ENCODE measurements at regions not wholly inside any gene's neighbourhood (a gene's known extent, or its start where the extent isn't known, plus 50 kb on each side); places are given as distances from the start of the nearest gene placed in this dataset.
"Not testable (repeated sequence)": the region's sequence is repeated elsewhere in the genome, so short reads cannot be mapped to it uniquely, and the experiment has no call there.

DNA sequence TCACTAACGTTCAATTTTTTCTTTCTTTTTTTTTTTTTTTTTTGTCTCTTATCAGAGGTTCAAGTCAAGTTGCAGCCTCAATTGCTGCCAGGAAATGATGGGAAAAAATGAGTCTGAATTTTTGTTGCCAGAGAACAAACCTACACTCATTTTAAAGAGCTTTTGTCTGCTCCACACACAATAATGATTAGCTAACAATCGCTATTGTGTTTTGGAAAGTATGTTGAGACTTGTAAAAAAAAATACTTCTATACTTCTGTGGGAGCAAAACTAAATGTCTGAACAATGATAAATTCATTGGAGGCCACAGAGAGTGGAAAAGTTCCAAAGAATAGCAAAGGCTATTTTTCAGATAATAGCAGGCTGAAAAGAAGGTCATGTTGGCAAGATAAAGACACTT lies 176.3 kb upstream of the LMCD1 start:
- Histone ChIP-seq H3K9me2 (replicated peaks; ENCODE audit: control insufficient read depth, low read length) (no peaks in the 10 kb centered on the region), H3K4me3 (ENCODE audit: low read length) (no peak overlapping the region), H3K27ac (ENCODE audit: low read depth, low read length) (no peak overlapping the region), H4K20me1 (ENCODE audit: control insufficient read depth, insufficient read depth, low read depth, low read length) (no peaks in the 10 kb centered on the region), H3K9me3 (ENCODE audit: control insufficient read depth, insufficient read depth, low read length) (no peaks in the 10 kb centered on the region), H3K27me3 (ENCODE audit: control insufficient read depth, low read length) (no peaks in the 10 kb centered on the region; the same call in 1 of the 2 replicates), H3K36me3 (ENCODE audit: control insufficient read depth, low read length) (no peaks in the 10 kb centered on the region), H3F3A (ENCODE audit: control insufficient read depth, insufficient read depth) (no peaks in the 10 kb centered on the region), H3K79me2 (ENCODE audit: control insufficient read depth, low read length) (no peaks in the 10 kb centered on the region), H3K4me2 (ENCODE audit: low read length) (no peak overlapping the region), H3K4me1 (ENCODE audit: control insufficient read depth, low read length) (no peaks in the 10 kb centered on the region)
- TF ChIP-seq EZH2phosphoT487 (IDR thresholded peaks at IDR 0.05; ENCODE audit: borderline replicate concordance, low read length) (no peak), CTCF (IDR thresholded peaks at IDR 0.05; ENCODE audit: low read depth, low read length, poor library complexity, severe bottlenecking) (no peak)

GRCh38 chr3:8325833-8326232 lies 175.8 kb upstream of the LMCD1 start:
- not testable (repeated sequence) for H3K79me2 ChIP-seq (ENCODE audit: control insufficient read depth, low read length); H3K9me2 ChIP-seq (replicated peaks; ENCODE audit: control insufficient read depth, low read length)

DNA sequence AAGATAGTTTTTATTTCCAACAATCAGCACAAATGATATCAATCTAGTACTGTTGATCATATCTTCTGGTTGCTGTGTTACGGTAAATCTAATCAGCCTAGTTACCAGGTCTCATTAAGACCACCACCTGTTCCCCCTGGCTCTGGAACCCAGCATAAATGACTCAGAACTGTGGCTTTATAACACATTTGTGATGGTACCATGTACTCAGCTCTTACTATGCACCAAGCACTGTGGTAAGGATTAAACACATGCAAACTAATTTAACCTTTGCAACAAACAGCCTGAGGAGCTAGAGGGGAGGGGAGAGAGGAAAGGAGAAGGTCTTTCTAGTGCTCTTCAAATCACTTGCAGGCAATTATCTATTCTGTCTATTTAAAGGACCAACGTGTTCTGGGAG lies 173.9 kb upstream of the LMCD1 start:
- H3K27ac ChIP-seq (ENCODE audit: low read depth, low read length): no peak overlapping the region
- no peaks in the 10 kb centered on the region for H3K9me2 ChIP-seq (replicated peaks; ENCODE audit: control insufficient read depth, low read length)
- H3F3A ChIP-seq (ENCODE audit: control insufficient read depth, insufficient read depth): no peaks in the 10 kb centered on the region
- no peaks in the 10 kb centered on the region for H3K79me2 ChIP-seq (ENCODE audit: control insufficient read depth, low read length)
- no peak overlapping the region for H3K4me2 ChIP-seq (ENCODE audit: low read length)
- H3K4me1 ChIP-seq (ENCODE audit: control insufficient read depth, low read length): no peaks in the 10 kb centered on the region
- H3K9me3 ChIP-seq (ENCODE audit: control insufficient read depth, insufficient read depth, low read length): no peaks in the 10 kb centered on the region
- H3K27me3 ChIP-seq (ENCODE audit: control insufficient read depth, low read length): no peaks in the 10 kb centered on the region; the same call in 1 of the 2 replicates
- no peaks in the 10 kb centered on the region for H3K36me3 ChIP-seq (ENCODE audit: control insufficient read depth, low read length)
- no peak overlapping the region for H3K4me3 ChIP-seq (ENCODE audit: low read length)
- TF ChIP-seq CTCF (IDR thresholded peaks at IDR 0.05; ENCODE audit: low read depth, low read length, poor library complexity, severe bottlenecking) (no peak), EZH2phosphoT487 (IDR thresholded peaks at IDR 0.05; ENCODE audit: borderline replicate concordance, low read length) (no peak)
- no peaks in the 10 kb centered on the region for H4K20me1 ChIP-seq (ENCODE audit: control insufficient read depth, insufficient read depth, low read depth, low read length)

More at GRCh38 chr3:8325833-8326232, 175.8 kb upstream of the LMCD1 start:
- H3K4me1 ChIP-seq (ENCODE audit: control insufficient read depth, low read length); H3K36me3 ChIP-seq (ENCODE audit: control insufficient read depth, low read length); H3K27me3 ChIP-seq (ENCODE audit: control insufficient read depth, low read length); H3K9me3 ChIP-seq (ENCODE audit: control insufficient read depth, insufficient read depth, low read length); H3K4me2 ChIP-seq (ENCODE audit: low read length); H3F3A ChIP-seq (ENCODE audit: control insufficient read depth, insufficient read depth); H3K4me3 ChIP-seq (ENCODE audit: low read length); H3K27ac ChIP-seq (ENCODE audit: low read depth, low read length); H4K20me1 ChIP-seq (ENCODE audit: control insufficient read depth, insufficient read depth, low read depth, low read length): not testable (repeated sequence)

DNA sequence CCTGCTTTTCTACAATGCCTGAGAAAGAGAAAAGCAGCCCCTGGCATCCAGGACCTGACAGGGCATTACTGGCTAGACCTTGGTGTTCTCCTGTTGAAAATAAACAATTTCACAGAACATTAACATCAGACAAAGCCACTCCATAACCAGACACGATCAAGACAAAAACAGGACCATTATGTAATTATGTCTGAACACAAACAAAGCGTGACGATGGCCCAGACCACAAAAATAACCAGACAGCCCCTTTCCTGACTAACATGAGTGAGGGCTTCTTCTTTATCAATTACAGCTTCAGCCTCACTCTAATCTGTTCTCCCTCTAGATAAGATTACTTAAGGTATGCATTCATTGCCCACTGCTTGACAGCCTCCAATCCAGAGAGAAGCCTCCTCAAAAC lies 172.7 kb upstream of the LMCD1 start:
- Histone ChIP-seq H3K9me3 (ENCODE audit: control insufficient read depth, insufficient read depth, low read length) (no peaks in the 10 kb centered on the region), H3K9me2 (replicated peaks; ENCODE audit: control insufficient read depth, low read length) (no peaks in the 10 kb centered on the region), H3K27me3 (ENCODE audit: control insufficient read depth, low read length) (no peaks in the 10 kb centered on the region; the same call in 1 of the 2 replicates), H3K27ac (ENCODE audit: low read depth, low read length) (no peak overlapping the region), H3K4me1 (ENCODE audit: control insufficient read depth, low read length) (no peaks in the 10 kb centered on the region), H3K36me3 (ENCODE audit: control insufficient read depth, low read length) (no peaks in the 10 kb centered on the region), H3F3A (ENCODE audit: control insufficient read depth, insufficient read depth) (no peaks in the 10 kb centered on the region), H3K4me2 (ENCODE audit: low read length) (no peak overlapping the region), H3K4me3 (ENCODE audit: low read length) (no peak overlapping the region), H4K20me1 (ENCODE audit: control insufficient read depth, insufficient read depth, low read depth, low read length) (no peaks in the 10 kb centered on the region), H3K79me2 (ENCODE audit: control insufficient read depth, low read length) (no peaks in the 10 kb centered on the region)
- TF ChIP-seq EZH2phosphoT487 (IDR thresholded peaks at IDR 0.05; ENCODE audit: borderline replicate concordance, low read length): no peak
- TF ChIP-seq CTCF (IDR thresholded peaks at IDR 0.05; ENCODE audit: low read depth, low read length, poor library complexity, severe bottlenecking): no peak

All from DOHH2 (cell line).